Fibroblast of peridontal ligament (primary cell): ENCODE measurements at regions not wholly inside any gene's neighbourhood (a gene's known extent, or its start where the extent isn't known, plus 50 kb on each side); places are given as distances from the start of the nearest gene placed in this dataset.
"Not testable (repeated sequence)": the region's sequence is repeated elsewhere in the genome, so short reads cannot be mapped to it uniquely, and the experiment has no call there.

Experiments used
- DNase-seq: peaks from one replicate; pipeline ENCODE4 v3.0.0-alpha.2; 2010; ENCODE audit errors: extremely low read depth

DNA sequence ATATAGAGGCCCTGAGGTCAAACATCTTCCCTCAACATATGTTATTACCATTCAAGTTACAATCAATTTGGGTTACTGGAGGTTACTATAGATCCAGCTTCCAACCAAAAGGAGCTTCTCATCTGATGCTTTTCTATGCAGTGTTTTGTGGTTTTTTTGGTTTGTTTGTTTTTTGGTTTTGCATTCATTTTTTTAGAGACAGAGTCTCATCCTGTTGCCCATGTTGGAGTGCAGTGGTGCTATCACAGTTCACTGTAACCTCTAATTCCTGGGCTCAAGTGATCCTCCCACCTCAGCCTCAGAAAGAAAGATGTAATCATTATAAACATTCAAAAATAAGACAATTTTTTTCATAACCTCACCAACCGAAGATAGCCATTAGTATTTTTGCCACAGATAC lies 124.4 kb upstream of the JARID2 start:
- DNase-seq: no peak

DNA sequence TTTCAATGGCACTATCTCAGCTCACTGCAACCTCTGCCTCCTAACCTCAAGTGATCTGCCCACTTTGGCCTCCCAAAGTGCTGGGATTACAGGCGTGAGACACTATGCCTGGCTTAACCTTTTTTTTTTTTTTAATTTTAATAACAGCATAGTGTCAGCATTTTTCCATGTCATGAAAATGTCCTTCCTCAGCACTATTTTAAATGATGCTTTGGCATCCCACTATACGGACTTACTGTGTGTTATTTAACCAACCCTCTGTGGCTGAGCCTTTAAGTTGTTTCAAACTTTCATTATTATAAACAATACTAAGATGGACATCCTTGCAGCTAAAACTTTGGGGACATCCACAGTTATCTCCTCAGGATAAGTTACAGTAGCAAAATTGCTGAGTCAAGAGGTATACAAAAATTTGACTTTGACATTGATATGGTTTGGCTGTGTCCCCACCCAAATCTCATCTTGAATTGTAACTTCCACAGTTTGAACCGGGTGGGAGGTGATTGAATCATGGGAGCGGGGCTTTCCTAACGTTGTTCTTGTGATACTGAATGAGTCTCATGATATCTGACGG lies 123.8 kb upstream of the JARID2 start:
- DNase-seq: no peak

DNA sequence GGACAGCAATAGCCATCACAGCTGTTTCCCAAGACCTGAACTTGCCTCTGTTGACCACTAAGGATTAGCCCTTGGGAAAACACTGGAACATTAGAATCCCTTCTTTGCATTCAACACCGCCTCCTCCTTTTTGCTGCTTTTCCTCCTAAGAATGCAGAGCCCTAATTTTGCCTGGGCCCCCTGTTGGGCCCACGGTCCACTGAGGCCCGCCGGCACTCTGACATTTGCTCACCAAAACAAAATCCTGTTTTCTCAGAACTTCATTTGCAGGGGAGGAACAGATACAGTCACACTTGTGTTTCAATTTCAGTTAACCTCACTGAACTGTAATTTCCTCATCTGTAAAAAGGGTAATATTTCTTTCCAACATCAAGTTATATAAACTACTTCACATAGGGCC lies 116.0 kb upstream of the JARID2 start:
- no peak for DNase-seq

DNA sequence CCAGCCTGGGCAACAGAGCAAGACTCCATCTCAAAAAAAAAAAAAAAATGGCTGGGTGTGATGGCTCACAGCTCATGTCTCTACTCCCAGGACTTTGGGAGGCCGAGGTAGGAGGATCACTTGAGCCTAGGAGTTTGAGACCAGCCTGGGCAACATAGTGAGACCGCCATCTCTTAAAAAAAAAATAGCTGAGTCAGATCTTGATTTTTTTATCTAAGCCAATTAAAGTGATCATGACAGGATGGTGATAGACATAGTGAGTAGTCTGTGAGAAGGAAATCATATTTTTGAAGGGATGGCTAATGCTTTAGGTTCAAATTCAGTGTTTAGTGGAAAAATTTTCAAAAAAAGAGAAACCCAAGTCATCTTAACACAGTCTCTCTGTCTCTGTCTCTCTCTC lies 114.6 kb upstream of the JARID2 start:
- DNase-seq: no peak

DNA sequence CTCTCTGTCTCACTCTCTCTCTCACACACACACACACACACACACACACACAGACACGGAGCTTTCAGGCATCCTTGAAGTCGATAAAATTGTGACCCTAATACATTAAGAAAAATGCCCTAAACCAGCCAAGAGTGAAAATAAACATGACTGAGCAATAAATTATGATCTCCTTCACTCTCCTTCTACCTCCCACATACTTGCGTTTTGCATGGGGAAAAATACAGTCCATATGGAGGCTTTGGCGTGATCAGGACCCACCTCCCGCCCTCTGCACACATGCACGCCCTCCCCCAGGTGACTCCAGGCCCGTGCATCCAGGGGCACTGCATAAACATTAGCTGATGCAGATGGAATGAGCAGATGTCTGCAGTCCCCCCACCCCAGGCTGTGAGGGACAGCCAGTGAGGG lies 114.2 kb upstream of the JARID2 start:
- DNase-seq: no peak

DNA sequence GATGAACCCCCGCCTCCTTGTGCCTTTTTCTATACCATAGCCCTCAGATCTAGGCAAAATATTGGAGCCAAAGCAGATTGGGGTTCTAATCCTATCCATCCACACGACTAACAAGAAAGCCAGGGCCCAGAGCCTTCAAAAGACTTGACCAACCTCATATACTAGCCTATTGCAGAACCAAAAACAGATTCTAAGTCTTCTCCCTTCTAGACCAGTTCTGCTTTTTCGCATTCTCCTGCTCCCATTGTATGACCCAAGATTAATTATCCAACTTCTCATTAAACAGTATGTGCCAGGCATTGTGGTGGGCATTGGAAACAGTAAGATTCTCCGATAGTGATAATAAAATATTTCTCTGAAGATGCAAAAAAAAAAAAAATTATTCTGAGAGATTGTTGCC lies 113.7 kb upstream of the JARID2 start:
- no peak for DNase-seq

DNA sequence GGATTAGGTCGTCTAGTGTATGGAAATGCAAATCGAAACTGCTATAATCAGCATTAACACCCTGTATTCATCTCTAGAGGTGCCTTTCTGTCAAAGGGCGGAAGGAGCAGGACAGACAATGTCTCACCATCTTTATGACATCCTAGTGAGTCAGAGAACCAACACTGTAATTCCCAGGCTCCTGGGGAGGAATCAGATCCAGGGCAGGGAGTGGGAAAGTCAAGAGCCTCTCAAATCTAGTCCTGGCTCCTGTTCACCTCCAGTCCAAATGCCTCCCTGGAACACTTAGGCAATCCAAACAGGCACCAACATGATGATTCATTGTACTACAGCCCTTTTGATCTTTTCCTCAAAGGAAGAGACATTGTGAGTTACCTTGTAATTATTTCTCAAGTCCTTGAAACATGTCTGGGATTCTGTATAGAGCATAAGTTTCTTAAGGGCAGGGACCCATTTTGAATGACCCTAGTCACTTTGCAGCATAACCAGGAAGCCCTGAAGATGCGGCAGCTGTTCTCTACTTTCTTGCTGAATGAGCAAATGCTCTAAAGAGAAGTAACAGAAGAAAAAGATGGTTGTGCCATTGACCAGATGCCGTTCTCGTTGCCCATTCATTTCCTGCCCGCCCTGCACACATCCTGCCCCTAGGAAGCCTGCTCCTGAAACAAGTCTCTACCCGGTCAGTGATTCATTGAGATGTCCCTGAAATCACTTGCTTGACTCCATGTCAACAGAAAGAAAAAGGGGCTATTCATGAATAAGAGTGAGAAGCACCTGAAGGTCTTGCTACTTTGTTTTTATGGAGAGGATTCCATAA lies 112.8 kb upstream of the JARID2 start:
- peak; percentile 18 for DNase-seq

DNA sequence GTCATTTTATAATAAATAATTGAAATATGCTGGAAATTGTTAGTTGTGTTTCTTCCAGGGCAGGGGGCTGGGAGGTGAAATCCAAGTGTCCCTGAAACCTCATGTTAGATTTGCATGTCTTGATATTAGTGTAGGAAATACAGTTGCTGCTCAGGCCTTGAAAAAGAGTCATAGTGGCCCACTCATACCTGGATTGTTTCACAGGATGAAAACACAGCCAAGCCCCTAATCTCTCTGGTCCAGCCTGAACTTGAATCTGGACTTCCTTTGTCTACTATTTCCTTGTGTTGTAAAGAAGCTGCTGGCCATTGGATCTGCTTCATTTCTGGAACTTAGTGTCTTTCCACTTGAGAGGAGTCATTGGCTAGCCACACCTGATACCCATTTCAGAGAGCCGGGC lies 108.8 kb upstream of the JARID2 start:
- DNase-seq: no peak

DNA sequence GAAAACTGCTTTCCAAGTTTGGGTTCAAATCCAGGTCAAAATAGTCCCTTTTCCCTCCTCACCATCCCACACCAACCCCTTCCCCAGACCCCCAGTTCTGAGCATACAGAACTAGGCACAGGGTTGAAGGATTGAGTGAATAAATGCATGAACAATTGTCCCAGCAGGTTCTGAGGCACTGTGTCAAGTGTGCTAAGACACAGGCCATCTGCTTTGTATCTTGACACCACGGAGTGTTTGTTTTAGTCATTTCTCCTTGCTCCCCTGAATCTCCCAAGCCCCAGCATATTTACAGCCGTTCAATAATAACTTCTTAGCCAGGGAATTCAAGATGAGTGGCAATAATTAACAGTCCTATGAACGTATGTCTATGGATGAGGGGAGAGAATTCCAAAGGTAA lies 102.8 kb upstream of the JARID2 start:
- no peak for DNase-seq

DNA sequence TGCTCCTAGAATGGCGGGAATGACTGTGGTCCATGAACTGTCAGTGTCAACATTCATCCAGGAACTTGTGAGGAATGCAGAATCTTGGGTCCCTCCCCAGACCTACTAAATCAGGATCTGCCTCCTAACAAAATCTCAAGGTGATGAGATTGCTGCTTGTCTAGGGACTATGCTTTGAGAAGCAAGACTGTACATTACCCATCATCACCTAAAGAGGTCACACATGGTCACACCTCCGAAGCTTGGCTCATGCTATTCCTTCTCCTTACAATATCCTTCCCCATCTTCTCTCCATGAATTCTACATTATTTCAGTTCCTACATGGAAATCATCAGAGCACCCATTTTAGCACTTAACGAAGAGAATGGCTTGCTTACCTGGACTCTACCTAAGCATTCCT lies 102.3 kb upstream of the JARID2 start:
- DNase-seq: no peak

DNA sequence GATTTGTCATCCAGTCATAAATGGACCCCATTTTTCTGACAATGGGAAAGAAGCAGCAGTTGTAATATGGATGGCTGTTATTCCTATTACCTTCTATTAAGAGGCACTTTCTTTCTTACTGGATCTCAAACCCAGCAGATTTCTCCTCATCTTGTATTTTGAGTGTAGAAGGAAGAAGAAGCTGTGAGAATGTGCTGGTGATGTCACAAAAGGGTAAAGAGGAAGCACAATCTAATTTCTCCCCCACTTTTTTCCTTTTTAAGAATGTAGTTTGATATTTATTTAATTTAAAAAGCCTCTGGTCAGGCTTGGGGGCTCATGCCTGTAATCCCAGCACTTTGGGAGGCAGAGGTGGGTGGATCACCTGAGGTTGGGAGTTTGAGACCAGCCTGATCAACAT lies 100.0 kb upstream of the JARID2 start:
- DNase-seq: no peak

DNA sequence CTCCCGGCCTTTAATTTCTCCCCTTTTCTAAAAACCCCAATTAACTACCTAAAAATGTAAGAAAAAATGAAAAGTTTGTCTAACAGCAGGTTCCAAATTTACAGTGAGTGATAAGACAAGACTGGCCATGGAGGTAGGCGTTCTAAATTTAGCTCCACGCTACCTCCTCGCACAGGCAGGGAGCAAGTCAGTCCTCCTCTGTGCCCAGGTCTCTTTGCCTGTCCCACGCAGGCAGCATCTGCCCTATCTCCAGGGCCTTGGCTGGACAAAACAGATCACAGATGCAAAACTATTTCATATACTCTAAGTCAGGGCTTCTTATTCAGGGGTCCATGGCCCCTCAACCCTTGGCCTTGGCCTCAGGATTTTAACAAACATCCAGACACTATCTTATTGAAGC lies 98.0 kb upstream of the JARID2 start:
- DNase-seq: no peak

DNA sequence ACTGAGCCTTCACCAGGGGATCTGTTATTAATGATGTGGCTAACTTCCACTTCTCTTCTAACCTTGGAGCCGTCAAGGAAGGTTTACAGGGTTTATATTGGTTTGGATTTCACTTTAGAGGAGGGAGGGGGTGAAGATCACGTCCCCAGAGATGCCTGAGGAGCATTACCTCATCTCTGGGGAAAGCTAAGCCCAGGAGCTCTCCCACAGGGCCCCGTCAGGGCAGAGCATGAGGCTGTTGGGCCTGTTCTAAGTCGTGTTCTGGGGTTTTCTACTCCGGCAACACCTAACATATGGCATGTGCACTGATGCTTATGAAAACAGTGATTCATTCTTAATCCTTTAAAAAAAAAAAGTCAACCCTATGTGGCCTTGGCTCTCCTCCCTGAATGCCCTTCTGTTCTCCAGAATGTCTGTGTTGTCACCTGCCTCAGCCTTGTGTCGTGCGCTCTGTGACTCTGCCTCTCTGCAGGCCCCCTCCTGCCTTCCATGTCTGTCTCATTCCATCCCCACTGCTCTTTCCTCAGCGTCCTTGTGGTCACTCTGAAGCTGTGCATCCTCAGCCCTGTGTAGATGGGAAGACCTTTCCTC lies 97.4 kb upstream of the JARID2 start:
- DNase-seq: peak; percentile 31

DNA sequence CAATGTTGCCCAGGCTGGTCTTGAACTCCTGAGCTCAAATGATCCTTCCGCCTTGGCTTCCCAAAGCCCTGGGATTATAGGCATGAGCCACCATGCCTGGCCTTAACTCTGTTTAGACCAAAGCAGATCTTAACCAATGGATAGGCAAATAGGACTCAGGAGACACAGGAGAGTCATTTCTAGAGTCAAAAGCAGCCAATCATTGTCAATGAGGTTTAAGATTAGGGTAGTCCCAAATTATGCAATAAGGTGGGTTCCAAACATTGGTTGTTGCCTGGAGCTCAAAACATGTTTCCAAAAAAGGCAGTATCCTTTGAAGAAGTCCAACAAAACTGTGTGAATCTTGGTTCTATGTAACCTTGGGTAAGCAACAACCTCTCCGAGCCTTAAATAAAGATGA lies 95.7 kb upstream of the JARID2 start:
- no peak for DNase-seq

DNA sequence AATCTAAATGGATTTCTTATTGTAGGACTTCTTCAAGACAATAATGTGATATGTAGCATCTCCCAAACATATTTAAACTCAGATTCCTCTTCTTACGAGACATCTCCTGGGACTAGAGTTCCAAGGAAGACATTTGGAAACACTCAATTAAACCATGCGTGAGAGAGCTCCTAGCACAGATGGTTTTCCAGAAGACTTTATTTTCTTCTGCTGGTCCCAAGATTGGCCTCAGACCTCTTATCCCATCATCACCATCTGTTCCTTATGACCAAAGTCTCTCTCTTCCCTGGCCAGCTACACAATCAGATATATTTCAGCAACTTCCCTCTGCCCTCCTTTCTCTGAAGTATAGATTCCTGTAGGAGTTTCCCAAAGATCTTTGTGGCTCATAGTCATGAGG lies 93.2 kb upstream of the JARID2 start:
- DNase-seq: peak; percentile 26

DNA sequence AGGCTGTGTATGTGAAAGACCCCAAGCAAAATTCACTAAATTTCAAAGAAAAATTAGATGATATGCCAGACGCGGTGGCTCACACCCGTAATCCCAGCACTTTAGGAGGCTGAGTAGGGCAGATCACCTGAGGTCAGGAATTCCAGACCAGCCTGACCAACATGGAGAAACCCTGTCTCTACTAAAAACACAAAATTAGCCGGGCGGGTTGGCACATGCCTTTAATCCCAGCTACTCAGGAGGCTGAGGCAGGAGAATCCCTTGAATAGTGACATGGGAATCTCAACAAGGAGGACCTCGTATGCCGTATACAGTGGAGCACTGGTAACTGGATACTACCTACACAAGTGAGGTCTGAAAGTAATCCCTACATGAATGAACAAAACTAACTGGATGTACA lies 92.7 kb upstream of the JARID2 start:
- DNase-seq: no peak

DNA sequence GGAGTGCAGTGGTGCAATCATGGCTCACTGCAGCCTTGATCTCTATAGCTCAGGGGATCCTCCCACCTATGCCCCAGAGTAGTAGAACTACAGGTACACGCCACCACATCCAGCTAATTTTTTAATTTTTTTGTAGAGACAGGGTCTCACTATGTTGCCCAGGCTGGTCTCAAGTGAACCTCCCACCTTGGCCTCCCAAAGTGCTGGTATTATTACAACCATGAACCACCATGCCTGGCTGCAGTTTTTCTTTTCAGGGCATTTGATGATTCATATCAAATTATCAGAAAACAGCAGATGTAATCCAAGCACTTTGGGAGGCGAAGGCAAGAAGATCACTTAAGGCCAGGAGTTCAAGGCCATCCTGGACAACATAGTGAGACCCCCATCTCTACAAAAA lies 88.4 kb upstream of the JARID2 start:
- DNase-seq: no peak

DNA sequence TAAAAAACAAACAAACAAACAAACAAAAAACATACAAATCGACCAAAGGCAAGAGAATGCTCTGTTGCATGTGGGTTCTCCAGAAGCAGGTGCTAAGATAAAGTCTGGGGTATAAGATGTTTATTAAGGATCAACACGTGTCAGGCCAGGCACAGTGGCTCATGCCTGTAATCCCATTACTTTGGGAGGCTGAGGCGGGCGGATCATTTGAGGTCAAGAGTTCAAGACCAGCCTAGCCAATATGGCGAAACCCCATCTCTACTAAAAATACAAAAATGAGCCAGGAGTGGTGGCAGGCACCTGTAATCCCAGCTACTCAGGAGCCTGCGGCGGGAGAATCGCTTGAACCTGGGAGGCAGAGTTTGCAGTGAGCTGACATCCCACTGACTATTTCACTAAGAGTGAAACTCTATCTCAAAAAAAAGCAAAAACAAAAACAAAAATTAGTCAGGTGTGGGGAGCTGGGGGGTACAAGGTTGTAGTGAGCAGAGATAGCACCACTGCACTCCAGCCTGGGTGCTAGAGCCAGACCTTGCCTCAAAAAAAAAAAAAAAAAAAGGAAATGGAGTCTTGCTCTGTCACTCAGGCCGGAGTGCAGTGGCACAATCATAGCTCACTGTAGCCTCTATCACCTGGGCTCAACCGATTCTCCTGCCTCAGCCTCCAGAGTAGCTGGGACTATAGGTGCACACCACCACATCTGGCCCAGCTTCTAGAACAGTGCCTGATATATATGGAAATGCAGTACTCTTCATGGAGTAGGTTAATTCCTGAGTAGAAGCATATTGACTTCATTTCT lies 86.8 kb upstream of the JARID2 start:
- no peak for DNase-seq

DNA sequence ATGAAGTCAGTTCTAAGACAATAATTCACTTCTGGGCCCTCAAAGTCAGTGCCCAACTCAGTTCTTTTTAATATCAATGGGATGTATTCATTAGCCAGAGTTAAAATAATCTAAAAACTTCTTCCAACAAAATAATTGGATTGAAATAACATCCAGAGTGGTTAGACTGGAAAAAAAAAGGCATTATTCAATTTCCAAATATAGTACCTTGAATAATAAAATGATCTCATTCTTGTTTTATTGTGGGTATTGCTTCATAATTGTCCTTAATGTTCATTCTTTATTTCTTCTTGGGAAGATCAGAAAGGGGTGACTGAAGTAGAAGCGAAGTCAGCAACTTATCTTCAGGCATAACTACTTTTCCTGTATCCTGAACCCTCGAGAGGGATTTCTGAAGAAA lies 85.1 kb upstream of the JARID2 start:
- no peak for DNase-seq

DNA sequence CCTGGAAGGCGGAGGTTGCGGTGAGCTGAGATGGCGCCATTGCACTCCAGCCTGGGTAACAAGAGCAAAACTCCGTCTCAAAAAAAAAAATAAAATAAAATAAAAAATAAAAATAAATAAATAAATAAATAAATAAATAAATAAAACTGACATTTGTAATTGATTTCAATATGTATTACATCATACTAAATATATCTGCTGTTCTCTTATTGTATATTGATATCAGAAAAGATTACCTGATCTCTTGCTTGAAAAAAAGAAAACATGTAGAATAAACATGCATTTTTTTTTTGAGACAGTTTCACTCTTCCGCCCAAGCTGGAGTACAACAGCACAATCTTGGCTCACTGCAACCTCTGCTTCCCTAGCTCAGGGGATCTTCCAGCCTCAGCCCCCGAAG lies 81.0 kb upstream of the JARID2 start:
- not testable (repeated sequence) for DNase-seq

DNA sequence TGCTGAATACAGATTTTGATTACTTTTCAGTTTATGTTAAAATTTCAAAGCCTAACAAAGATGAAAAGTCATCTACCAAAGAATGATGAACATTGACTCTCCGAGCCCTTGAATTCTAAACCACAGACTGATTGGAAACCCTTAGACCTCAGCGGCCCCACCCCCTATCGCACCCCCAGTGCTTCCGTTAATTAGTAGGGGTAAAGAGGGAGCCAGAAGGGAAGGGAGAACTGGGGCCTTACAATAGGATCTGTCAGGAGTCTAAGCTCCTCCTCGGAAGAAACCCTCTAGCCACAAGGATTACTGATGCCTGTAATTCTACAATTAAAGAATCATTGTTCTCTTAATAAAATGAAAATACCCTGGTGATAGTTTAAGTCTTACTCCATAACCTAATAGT lies 79.7 kb upstream of the JARID2 start:
- no peak for DNase-seq

DNA sequence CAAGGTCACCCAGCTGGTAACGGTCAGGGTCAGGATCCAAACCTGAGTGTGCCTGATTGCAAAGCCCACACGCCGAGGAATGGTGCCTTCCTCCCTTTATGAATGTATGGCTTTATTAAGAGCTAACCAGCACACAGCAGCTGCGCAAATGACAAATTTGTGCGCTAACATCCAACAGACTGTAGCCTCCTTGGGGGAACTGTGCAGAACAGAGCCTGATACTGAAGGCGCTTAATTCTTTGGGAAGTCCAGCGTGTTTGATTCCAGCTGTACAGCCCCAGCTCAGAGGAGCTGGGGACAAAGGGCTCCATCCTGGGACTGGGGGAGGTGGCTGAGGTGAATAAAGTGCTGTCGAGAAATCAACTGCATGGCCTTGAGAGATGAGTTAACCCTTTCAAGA lies 75.7 kb upstream of the JARID2 start:
- no peak for DNase-seq

DNA sequence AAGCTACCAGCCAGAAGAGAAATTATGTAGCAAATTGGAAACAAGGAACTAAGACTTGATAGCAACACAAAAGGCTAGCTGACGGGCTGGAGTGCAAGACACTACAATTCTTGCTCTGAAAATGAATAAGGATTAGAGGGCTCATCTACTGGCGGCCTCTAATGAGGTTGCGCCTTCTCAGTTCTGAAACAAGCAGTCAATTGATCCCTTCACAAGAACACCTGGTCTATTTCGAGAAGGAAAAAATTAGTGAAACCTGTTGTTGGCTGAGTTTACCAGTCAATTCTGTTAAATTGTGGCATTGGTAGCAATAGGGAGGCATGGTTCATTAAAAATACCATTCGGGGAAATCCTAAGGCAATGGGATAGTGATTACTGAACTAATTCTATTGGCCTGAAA lies 74.8 kb upstream of the JARID2 start:
- DNase-seq: no peak
